ENCODE measurements at regions not wholly inside any gene's neighbourhood (a gene's known extent, or its start where the extent isn't known, plus 50 kb on each side); places are given as distances from the start of the nearest gene placed in this dataset.

DNA sequence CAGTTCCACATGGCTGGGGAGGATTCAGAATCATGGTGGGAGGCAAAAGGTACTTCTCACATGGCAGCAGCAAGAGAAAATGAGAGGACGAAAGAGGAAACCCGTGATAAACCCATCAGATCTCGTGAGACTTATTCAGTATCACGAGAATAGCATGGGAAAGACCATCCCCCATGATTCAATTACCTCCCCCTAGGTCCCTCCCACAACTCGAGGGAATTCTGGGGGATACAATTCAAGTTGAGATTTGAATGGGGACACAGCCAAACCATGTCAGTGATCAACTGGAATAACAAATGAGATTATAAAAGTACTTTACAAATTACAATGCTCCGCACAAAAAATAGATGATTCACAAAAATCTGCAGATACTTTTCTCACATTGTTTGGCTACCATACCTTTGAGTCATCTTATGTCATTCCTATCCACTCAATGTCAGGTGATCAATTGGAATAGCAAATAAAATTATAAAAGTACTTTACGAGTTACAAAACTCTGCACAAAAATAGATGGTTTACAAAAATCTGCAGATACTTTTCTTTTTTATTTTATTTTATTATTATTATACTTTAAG, 338.9 kb downstream of the C12orf50 start:
- TF ChIP-seq SUZ12 (IDR thresholded peaks at IDR 0.05; ENCODE audit: extremely low read depth, insufficient read depth, insufficient read length) = no peak
- TF ChIP-seq YY1 (IDR thresholded peaks at IDR 0.05; ENCODE audit: insufficient read depth, insufficient read length) = no peak
